ENCODE measurements at regions not wholly inside any gene's neighbourhood (a gene's known extent, or its start where the extent isn't known, plus 50 kb on each side); places are given as distances from the start of the nearest gene placed in this dataset.
A peak's percentile ranks its signal among the peaks of the same experiment; 100 is the strongest.

DNA sequence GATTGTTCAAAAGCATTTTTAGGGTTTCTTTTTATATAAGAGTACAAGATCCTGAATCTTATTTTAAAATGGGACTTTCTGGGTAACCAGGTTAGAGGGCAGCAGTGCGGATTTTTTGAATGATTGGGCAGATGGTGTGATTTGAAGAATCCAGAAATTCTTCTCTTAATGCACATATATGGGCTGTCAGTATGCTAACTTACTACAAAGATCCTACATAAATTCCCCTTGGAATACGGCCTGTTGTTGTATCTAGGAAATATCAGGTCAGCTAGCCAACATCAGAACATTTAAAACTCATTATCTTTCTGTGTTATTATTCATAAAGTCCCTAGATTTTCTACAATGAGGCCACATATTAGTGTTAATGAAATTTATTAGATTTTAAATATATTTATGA, 229.6 kb upstream of the TPRG1 start:
- H3K4me3 Mint-ChIP-seq: no peak overlapping the region
- peaks cover 84% of the 10 kb centered on the region for H3K4me1 Mint-ChIP-seq
- peak overlapping the region; percentile 88 to 98 (median 96) for H3K27ac Mint-ChIP-seq
- peak overlapping the region in 1 of 2 donors; percentile 97 for H3K27ac ChIP-seq (ENCODE audit: low read depth in 1 of 2, low read length in 2 of 2)
- TF ChIP-seq, protein P1, sequence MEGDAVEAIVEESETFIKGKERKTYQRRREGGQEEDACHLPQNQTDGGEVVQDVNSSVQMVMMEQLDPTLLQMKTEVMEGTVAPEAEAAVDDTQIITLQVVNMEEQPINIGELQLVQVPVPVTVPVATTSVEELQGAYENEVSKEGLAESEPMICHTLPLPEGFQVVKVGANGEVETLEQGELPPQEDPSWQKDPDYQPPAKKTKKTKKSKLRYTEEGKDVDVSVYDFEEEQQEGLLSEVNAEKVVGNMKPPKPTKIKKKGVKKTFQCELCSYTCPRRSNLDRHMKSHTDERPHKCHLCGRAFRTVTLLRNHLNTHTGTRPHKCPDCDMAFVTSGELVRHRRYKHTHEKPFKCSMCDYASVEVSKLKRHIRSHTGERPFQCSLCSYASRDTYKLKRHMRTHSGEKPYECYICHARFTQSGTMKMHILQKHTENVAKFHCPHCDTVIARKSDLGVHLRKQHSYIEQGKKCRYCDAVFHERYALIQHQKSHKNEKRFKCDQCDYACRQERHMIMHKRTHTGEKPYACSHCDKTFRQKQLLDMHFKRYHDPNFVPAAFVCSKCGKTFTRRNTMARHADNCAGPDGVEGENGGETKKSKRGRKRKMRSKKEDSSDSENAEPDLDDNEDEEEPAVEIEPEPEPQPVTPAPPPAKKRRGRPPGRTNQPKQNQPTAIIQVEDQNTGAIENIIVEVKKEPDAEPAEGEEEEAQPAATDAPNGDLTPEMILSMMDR (IDR thresholded peaks at IDR 0.05): no peak
- H3K9me3 ChIP-seq (replicated peaks in 1 of 2; ENCODE audit: control insufficient read depth in 1 of 2, insufficient read depth in 1 of 2, low read length in 2 of 2): no peaks in the 10 kb centered on the region
- peaks cover 52% of the 10 kb centered on the region for H3K79me2 ChIP-seq (ENCODE audit: insufficient read depth, low read length)
- no peak overlapping the region for H3K4me2 ChIP-seq (replicated peaks; ENCODE audit: extremely low read depth, low read length, poor library complexity, severe bottlenecking)
- no CpG with 5 or more reads among the region's 2 CpGs for WGBS (ENCODE audit: insufficient coverage)
- intact Hi-C loops (cut with micrococcal nuclease): loop anchor here (5.0 to 10.0 kb wide), 4 partner anchors 100 to 507 kb away; no protein-coding TSS in a partner anchor
- peaks cover 88 to 89% of the 10 kb centered on the region in 2 donors for H3K4me1 ChIP-seq (ENCODE audit: control insufficient read depth in 1 of 2, insufficient read depth in 2 of 2, low read length in 2 of 2)
- H3K27me3 ChIP-seq (ENCODE audit: control insufficient read depth in 2 of 2, insufficient read depth in 2 of 2, low read length in 2 of 2): no peaks in the 10 kb centered on the region
- H3K4me3 ChIP-seq (replicated peaks in 1 of 3; ENCODE audit: low read depth in 2 of 3, low read length in 3 of 3): no peak overlapping the region
- peaks cover 14 to 22% of the 10 kb centered on the region in 2 donors for H3K36me3 Mint-ChIP-seq
- no peaks in the 10 kb centered on the region for H3K36me3 ChIP-seq (replicated peaks in 1 of 2; ENCODE audit: control insufficient read depth in 1 of 2, insufficient read depth in 2 of 2, low read length in 2 of 2)
- peaks cover 0 to 12% (median 5%) of the 10 kb centered on the region in 7 donors for H3K9me3 Mint-ChIP-seq
- DNase-seq: no peak
- peaks cover 0 to 3% (median 0%) of the 10 kb centered on the region in 3 donors for H3K27me3 Mint-ChIP-seq (ENCODE audit: low read depth in 3 of 3)
- no peak overlapping the region for H3K9ac ChIP-seq (ENCODE audit: insufficient read depth, low read length, poor library complexity, severe bottlenecking)
- no peak overlapping the region for H2AFZ ChIP-seq (ENCODE audit: insufficient read depth, low read depth, low read length, poor library complexity, severe bottlenecking)
- no peaks in the 10 kb centered on the region for H4K20me1 ChIP-seq (ENCODE audit: insufficient read depth, low read length)

DNA sequence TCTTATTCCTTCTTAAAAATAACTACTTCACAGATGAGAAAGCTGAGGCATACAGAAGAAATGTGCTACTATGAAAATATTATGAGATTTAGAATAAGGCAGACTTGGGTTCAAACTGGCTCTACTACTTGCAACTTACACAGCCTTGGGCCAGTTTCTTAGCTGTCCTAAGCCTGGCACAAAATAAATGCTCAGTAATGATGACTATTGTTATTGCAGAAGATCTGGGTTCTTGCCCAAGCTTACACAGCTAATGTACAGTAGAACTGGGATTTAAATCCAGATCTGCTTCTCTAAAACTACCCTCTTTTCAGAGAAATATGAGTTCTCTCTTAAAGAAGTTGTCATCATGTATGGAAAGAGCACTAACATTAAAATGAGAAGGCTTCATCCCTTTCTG, 228.2 kb upstream of the TPRG1 start:
- H3K27ac Mint-ChIP-seq: peak overlapping the region; percentile 95 to 99 (median 97)
- H3K4me3 Mint-ChIP-seq: peak overlapping the region in 1 of 2 donors; percentile 88
- H3K9ac ChIP-seq (ENCODE audit: insufficient read depth, low read length, poor library complexity, severe bottlenecking): peak overlapping the region; percentile 49
- H3K36me3 Mint-ChIP-seq: peaks cover 11% of the 10 kb centered on the region in 2 donors
- H3K9me3 ChIP-seq (replicated peaks in 1 of 2; ENCODE audit: control insufficient read depth in 1 of 2, insufficient read depth in 1 of 2, low read length in 2 of 2): no peaks in the 10 kb centered on the region
- DNase-seq: peak; percentile 71 to 90 (median 84)
- H4K20me1 ChIP-seq (ENCODE audit: insufficient read depth, low read length): no peaks in the 10 kb centered on the region
- TF ChIP-seq, protein P1 (IDR thresholded peaks at IDR 0.05): no peak
- H3K4me1 Mint-ChIP-seq: peaks cover 92% of the 10 kb centered on the region
- H3K79me2 ChIP-seq (ENCODE audit: insufficient read depth, low read length): peaks cover 56% of the 10 kb centered on the region
- peak overlapping the region; percentile 87 to 97 for H3K27ac ChIP-seq (ENCODE audit: low read depth in 1 of 2, low read length in 2 of 2)
- H3K27me3 Mint-ChIP-seq (ENCODE audit: low read depth in 3 of 3): no peaks in the 10 kb centered on the region
- H3K36me3 ChIP-seq (replicated peaks in 1 of 2; ENCODE audit: control insufficient read depth in 1 of 2, insufficient read depth in 2 of 2, low read length in 2 of 2): no peaks in the 10 kb centered on the region
- H3K4me2 ChIP-seq (replicated peaks; ENCODE audit: extremely low read depth, low read length, poor library complexity, severe bottlenecking): peak overlapping the region; percentile 87
- peaks cover 100% of the 10 kb centered on the region in 2 donors for H3K4me1 ChIP-seq (ENCODE audit: control insufficient read depth in 1 of 2, insufficient read depth in 2 of 2, low read length in 2 of 2)
- H2AFZ ChIP-seq (ENCODE audit: insufficient read depth, low read depth, low read length, poor library complexity, severe bottlenecking): peak overlapping the region; percentile 42
- no peaks in the 10 kb centered on the region for H3K27me3 ChIP-seq (ENCODE audit: control insufficient read depth in 2 of 2, insufficient read depth in 2 of 2, low read length in 2 of 2)
- peak overlapping the region in 1 of 3 experiments; percentile 77 for H3K4me3 ChIP-seq (replicated peaks in 1 of 3; ENCODE audit: low read depth in 2 of 3, low read length in 3 of 3)
- H3K9me3 Mint-ChIP-seq: no peaks in the 10 kb centered on the region
- intact Hi-C loops (cut with micrococcal nuclease): loop anchor here (5.0 to 10.0 kb wide), 4 partner anchors 101 to 509 kb away; no protein-coding TSS in a partner anchor

Data from CD14-positive monocyte (primary cell).